Right atrium auricular region (tissue), 2 donors: ENCODE measurements at regions not wholly inside any gene's neighbourhood (a gene's known extent, or its start where the extent isn't known, plus 50 kb on each side); places are given as distances from the start of the nearest gene placed in this dataset.

Source experiments
- DNase-seq: peaks from one replicate; pipeline ENCODE4 v3.0.0-alpha.2; 2019; ENCODE audit warnings: low spot score
- H3K27ac ChIP-seq, 2 donors: fragments of 200-600 bp; sonication (generic); 1 replicate in 1 of 2; 2 replicates in 1 of 2; pipeline ENCODE4 v1.5.1; 2016 to 2019
- H3K27me3 ChIP-seq, 2 donors: fragments of 200-600 bp; sonication (generic); one replicate each; pipeline versions ENCODE4 v1.5.1 to v1.6.0; 2017 to 2019
- H3K36me3 ChIP-seq: fragments of 200-600 bp; sonication (generic); one replicate; pipeline ENCODE4 v1.5.1; 2016
- H3K4me1 ChIP-seq, 2 donors: fragments of 200-600 bp; sonication (generic); one replicate each; pipeline versions ENCODE4 v1.5.1 to v1.6.0; 2017 to 2019
- H3K4me3 ChIP-seq, 2 donors: fragments of 200-600 bp; sonication (generic); 1 replicate in 1 of 2; 2 replicates in 1 of 2; pipeline ENCODE4 v1.5.1; 2017 to 2019; ENCODE audit warnings: mild to moderate bottlenecking in 1 of 2, moderate library complexity in 1 of 2
- H3K9me3 ChIP-seq, 2 donors: fragments of 200-600 bp; sonication (generic); one replicate each; pipeline ENCODE4 v1.5.1; 2019
- CTCF ChIP-seq, 2 donors: fragments of 200-600 bp; sonication (generic); IDR thresholded peaks; one replicate each; pipeline ENCODE4 v1.5.1; 2019; ENCODE audit warnings: antibody characterized with exemption in 2 of 2

DNA sequence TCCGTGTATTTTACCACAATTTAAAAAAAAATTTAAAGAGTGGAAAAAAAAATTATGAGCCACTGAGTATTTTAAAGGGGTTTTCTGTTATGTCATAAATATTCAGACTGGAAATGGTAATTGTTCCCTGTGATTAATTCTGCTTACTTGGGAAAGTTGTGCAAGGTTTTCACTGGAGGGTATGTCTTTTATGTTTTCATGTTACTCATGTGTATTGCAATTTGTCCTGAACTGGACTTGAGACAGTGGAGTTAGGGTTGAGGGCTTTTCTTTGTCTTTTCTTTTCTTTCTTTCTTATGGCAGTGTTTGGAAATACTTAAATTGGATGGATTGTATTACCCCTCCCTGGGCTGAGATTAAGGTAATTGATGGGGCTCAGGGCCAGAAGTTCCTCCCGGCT, 257.7 kb downstream of the BAMBI start:
- Histone ChIP-seq H3K36me3 (no peaks in the 10 kb centered on the region), H3K4me3 (no peak overlapping the region), H3K4me1 (peaks cover 3 to 24% of the 10 kb centered on the region in 2 donors), H3K27me3 (no peaks in the 10 kb centered on the region), H3K9me3 (no peaks in the 10 kb centered on the region), H3K27ac (no peak overlapping the region)
- no peak for TF ChIP-seq CTCF (IDR thresholded peaks at IDR 0.05)
- no peak for DNase-seq

DNA sequence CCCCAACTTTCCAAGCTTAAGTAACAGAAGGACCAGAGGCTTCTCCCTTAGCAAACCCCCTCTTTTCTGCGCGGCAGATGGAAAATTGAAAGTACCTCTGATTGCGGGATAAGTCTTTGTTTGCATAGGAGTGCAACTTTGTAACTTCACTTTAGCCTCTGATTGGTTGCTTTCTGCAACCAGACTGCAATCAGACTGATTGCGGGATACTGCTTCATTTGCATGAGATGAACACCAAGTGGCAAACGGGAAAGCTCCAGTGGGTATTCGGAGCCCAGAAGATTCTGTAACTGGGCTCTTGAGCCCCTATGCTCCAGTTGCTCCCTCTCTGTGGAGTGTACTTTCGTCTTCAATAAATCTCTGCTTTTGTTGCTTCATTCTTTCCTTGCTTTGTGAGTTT, 260.6 kb downstream of the BAMBI start:
- DNase-seq = peak; percentile 36
- Histone ChIP-seq H3K36me3 (no peaks in the 10 kb centered on the region), H3K4me3 (no peak overlapping the region), H3K9me3 (no peaks in the 10 kb centered on the region), H3K4me1 (peaks cover 3 to 19% of the 10 kb centered on the region in 2 donors), H3K27me3 (no peaks in the 10 kb centered on the region), H3K27ac (no peak overlapping the region)
- no peak for TF ChIP-seq CTCF (IDR thresholded peaks at IDR 0.05)

DNA sequence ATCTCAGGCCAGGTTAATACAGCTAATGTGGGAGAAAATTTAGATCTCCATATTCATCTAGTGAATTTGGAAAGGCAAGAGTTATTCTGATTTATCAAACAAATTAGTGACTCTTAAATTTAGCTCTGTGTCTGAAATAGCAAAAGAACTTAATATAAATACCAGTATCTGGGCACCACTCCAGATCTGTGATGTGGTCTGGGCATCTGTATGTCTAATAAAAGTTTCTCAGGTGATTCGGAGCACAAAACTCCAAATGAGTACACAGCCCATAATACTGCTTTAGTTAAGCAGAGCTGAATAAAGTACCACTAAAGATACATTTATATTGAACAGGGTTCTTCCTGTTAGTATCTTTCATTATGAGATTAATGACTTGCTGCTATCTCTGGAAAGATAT, 261.4 kb downstream of the BAMBI start:
- H3K4me3 ChIP-seq = no peak overlapping the region
- H3K27ac ChIP-seq = no peak overlapping the region
- no peaks in the 10 kb centered on the region for H3K27me3 ChIP-seq
- no peaks in the 10 kb centered on the region for H3K36me3 ChIP-seq
- H3K9me3 ChIP-seq = no peaks in the 10 kb centered on the region
- peaks cover 3 to 19% of the 10 kb centered on the region in 2 donors for H3K4me1 ChIP-seq
- DNase-seq = no peak
- no peak for TF ChIP-seq CTCF (IDR thresholded peaks at IDR 0.05)

- DNase-seq = peak; percentile 94
- peak in 1 of 2 donors; percentile 50 for TF ChIP-seq CTCF (IDR thresholded peaks at IDR 0.05)
- Histone ChIP-seq H3K27ac (no peak overlapping the region), H3K9me3 (no peaks in the 10 kb centered on the region), H3K36me3 (no peaks in the 10 kb centered on the region), H3K4me1 (peaks cover 3 to 19% of the 10 kb centered on the region in 2 donors), H3K4me3 (no peak overlapping the region), H3K27me3 (no peaks in the 10 kb centered on the region)
These were observed 262.2 kb downstream of the BAMBI start for GRCh38 chr10:28939281-28940157.

GRCh38 chr10:28940158-28940888, 263.0 kb downstream of the BAMBI start:
- Histone ChIP-seq H3K4me3 (no peak overlapping the region), H3K9me3 (peaks cover 0 to 4% of the 10 kb centered on the region in 2 donors), H3K27me3 (no peaks in the 10 kb centered on the region), H3K36me3 (no peaks in the 10 kb centered on the region), H3K27ac (peak overlapping the region in 1 of 2 donors; percentile 54), H3K4me1 (peaks cover 3 to 19% of the 10 kb centered on the region in 2 donors)
- no peak for TF ChIP-seq CTCF (IDR thresholded peaks at IDR 0.05)
- no peak for DNase-seq
